ENCODE measurements at regions not wholly inside any gene's neighbourhood (a gene's known extent, or its start where the extent isn't known, plus 50 kb on each side); places are given as distances from the start of the nearest gene placed in this dataset.
"Not testable (repeated sequence)": the region's sequence is repeated elsewhere in the genome, so short reads cannot be mapped to it uniquely, and the experiment has no call there.

GRCh38 chr13:62119739-62120700 lies 704.4 kb upstream of the PCDH20 start:
- DNase-seq (ENCODE audit: low read depth): no peak

- DNase-seq (ENCODE audit: low read depth): no peak
These were observed 700.2 kb upstream of the PCDH20 start for GRCh38 chr13:62115831-62116230.

DNA sequence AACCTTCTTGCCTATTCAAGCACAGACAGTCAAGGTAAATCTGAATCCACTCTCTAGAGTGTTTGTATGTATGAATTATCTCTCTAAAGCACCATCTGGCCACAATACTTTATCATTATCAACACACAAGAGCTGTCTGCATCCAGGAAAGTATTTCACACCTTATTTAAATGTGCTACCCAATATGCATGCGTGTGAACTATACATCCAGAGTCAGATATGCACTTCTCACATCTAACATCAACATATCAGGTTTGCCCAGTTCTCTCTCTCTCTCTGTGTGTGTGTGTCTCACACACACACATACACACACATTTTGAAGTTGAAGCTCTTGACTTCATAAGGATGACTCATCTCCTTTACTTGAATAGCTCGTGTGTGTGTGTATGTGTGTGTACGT lies 697.5 kb upstream of the PCDH20 start:
- DNase-seq (ENCODE audit: low read depth): no peak

DNA sequence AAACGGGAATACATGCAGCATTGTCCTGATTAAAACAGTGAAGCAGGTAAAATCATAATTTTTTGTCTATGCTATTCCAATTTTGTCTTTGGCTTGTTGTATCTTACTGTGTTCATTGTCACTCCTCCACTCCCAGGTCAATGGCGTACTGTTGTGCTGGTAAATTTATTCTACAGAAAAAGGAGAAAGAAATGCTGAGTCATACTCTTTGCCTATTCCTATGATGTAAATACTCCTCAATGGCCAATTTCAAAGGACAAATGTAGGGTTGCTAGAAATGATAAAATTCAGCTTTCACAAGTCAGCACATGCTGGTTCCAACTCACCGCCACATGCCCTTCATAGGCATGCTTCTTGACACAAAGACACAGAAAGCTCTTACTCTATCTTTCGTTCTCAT lies 694.4 kb upstream of the PCDH20 start:
- DNase-seq (ENCODE audit: low read depth): no peak

DNA sequence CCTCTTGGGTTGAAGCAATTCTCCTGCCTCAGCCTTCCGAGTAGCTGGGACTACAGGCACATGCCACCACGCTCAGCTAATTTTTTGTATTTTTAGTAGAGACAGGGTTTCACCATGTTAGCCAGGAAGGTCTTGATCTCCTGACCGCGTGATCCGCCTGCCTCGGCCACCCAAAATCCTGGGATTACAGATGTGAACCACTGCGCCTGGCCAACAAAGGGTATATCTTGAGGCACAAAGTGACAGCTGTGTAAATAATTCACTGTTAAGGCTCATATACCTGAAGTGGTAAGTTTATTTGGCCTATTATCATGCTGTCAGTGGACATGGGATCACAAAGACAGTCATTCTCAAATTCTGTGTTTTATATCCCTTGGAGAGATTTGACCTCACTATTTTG lies 688.5 kb upstream of the PCDH20 start:
- not testable (repeated sequence) for DNase-seq (ENCODE audit: low read depth)

DNA sequence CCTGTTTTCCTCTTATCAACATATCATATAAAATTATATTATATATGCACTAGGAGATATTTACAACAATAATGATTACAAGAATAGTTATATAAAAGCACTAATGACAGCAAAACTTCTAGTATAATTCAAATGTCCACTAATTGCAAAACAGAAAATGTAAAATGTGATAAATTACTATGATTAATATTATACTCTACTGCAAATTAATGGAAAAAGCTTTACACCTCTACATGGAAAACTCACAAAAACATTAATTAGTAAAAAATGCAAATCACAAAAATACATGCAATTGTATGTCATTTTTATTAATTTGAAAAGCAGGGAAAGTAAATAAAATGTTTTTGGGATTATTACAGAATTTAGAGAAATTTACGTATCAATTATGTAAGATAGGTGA lies 681.0 kb upstream of the PCDH20 start:
- no peak for DNase-seq (ENCODE audit: low read depth)

DNA sequence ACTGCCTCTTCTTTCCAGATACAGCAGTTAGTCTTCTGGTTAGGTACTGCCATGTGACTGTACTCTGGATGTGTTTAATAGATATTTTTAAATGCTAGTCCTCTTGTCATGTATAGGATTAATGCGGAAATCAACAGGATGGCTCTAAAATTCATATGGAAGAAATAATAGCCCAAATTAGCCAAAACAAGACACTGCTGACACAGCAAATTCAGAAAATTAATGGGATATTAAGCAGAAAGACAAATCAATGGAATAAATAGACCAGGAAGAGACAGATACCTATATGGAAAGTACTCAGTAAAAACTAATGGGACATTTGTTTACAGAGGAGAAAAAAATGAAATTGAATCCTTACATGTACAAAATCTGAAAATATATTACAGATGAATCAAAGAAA lies 679.3 kb upstream of the PCDH20 start:
- no peak for DNase-seq (ENCODE audit: low read depth)

DNA sequence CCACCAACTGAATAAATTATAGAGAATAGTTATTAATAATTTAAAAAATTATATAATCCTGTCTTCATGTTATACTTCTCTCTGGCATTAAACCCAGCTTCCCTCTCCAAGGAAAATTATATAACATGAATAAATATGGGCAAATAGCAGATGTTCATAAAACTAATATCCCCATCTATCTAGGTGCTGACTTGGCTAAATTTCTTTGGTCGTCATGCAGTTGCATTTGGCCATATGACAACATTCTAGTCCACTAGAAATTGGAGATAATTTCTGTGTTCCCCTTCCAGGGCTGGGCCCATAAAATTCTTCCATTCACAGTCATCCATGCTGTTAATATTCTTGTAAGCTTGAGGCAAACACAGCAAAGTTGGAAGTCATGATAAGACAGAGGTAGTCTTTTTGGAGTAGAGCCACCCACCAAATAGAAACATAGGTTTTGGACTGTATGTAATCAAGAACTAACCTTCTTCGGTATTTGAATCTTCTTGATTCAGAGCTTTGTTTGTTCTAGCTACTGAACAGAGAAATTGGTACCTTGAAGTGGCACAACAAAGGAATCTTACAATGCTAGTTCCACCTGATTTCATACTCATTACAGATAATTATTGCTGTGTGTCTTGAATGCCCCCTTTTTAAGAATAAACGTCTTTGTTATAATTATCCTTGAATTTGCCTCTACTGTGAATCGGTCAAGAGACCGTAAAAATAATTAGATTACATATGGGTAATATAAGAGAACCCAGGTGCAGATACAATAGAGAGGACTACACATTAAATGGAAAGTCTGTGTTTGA lies 678.5 kb upstream of the PCDH20 start:
- DNase-seq (ENCODE audit: low read depth): no peak

- DNase-seq (ENCODE audit: low read depth): no peak
These were observed 677.3 kb upstream of the PCDH20 start for GRCh38 chr13:62092949-62093348.

- DNase-seq (ENCODE audit: low read depth): no peak
These were observed 676.9 kb upstream of the PCDH20 start for GRCh38 chr13:62092536-62092935.

- DNase-seq (ENCODE audit: low read depth): no peak
These were observed 672.5 kb upstream of the PCDH20 start for GRCh38 chr13:62088165-62088564.

GRCh38 chr13:62087124-62087523 lies 671.5 kb upstream of the PCDH20 start:
- no peak for DNase-seq (ENCODE audit: low read depth)

- DNase-seq (ENCODE audit: low read depth): no peak
These were observed 669.9 kb upstream of the PCDH20 start for GRCh38 chr13:62085337-62086229.

GRCh38 chr13:62084728-62085127 lies 669.1 kb upstream of the PCDH20 start:
- no peak for DNase-seq (ENCODE audit: low read depth)

GRCh38 chr13:62067821-62068220 lies 652.2 kb upstream of the PCDH20 start:
- DNase-seq (ENCODE audit: low read depth): no peak

- no peak for DNase-seq (ENCODE audit: low read depth)
These were observed 649.4 kb upstream of the PCDH20 start for GRCh38 chr13:62065016-62065415.

GRCh38 chr13:62061751-62062150 lies 646.1 kb upstream of the PCDH20 start:
- no peak for DNase-seq (ENCODE audit: low read depth)

GRCh38 chr13:62060570-62060969 lies 644.9 kb upstream of the PCDH20 start:
- no peak for DNase-seq (ENCODE audit: low read depth)

DNA sequence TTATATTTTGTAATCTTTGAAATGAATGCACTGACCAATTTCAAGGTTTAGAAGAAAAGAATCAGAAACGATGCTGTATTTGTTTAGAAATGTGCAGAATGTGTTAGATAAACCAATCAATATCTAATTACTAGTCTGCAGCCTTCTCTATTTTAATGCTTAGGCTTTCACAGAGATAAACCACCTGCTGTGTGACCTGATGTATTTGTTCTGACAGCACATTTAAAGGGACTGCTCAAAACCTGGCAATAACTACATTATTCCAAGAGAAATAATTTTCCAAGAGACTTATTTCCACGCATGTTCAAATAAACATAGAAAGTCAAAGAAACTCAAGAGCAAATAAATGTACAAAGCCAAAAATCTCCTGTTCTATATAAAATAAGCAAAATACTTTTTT lies 641.6 kb upstream of the PCDH20 start:
- no peak for DNase-seq (ENCODE audit: low read depth)

DNA sequence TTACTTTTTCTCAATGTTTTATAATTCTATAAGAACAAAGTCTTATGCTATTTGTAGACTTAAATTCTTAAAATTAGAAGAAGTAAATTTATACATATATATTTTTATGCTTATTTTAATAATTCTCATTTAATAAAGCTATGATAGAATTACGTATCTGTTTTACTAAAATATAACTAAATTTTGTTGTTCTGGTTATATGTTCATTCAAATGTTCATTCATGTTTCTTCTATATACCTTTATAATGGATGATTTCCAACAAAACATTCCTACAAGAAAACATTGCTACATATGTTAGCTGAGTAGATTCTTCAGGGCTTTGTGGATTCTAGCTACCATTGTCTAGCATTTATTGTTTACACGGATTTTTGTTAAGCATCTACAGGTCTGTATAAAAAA lies 634.3 kb upstream of the PCDH20 start:
- DNase-seq (ENCODE audit: low read depth): no peak

- DNase-seq (ENCODE audit: low read depth): no peak
These were observed 630.9 kb upstream of the PCDH20 start for GRCh38 chr13:62046512-62046911.

GRCh38 chr13:62043600-62043999 lies 628.0 kb upstream of the PCDH20 start:
- no peak for DNase-seq (ENCODE audit: low read depth)

Data from Daoy (cell line).